HepG2 (cell line): ENCODE measurements at regions not wholly inside any gene's neighbourhood (a gene's known extent, or its start where the extent isn't known, plus 50 kb on each side); places are given as distances from the start of the nearest gene placed in this dataset.

Source experiments
- ATAC-seq: fragments of 200-7000 bp; cut with Tn5 transposase; 3 replicates; pipeline ENCODE4 v1.9.1; 2020; ENCODE audit warnings: mild to moderate bottlenecking, moderate library complexity
- BruUV-seq: library from RNA; stranded (reverse); fragments of 400-500 nt; replicated peaks from 2 replicates; lab custom pipeline; 2021; lab: Mats Ljungman, UMichigan
- CTCF ChIA-PET: fragments of 300-600 bp; formaldehyde crosslinking; extraction: SDS; loops from one replicate; lab custom pipeline; 2021; ENCODE audit warnings: low total read pairs, inconsistent platforms, low intra/inter-chr PET ratio; lab: Yijun Ruan, JAX
- POLR2A ChIA-PET: fragments of 350-600 bp; sonication (Branson Sonifier 250); formaldehyde crosslinking; loops from one replicate; lab custom pipeline; 2020; ENCODE audit warnings: antibody characterized with exemption, inconsistent platforms; lab: Yijun Ruan, JAX
- DNase-seq: peaks from one replicate; pipeline ENCODE4 v3.0.0-alpha.2; 2015; ENCODE audit warnings: low spot score
- FAIRE-seq: peaks from 3 replicates; lab custom pipeline; 2011; peaks lifted over from hg19 to GRCh38; lab: Jason Lieb, UNC
- H2AFZ ChIP-seq: one replicate; pipeline ENCODE4 v1.6.1; 2011; ENCODE audit warnings: low read length, inconsistent platforms
- H3K27ac ChIP-seq: fragments of 300-600 bp; 3 replicates; pipeline ENCODE4 v1.8.0; 2011; ENCODE audit warnings: mixed run types, mild to moderate bottlenecking, mixed read lengths, low read length, inconsistent platforms; ENCODE audit not compliant: insufficient read depth; ENCODE audit errors: extremely low read length
- H3K27me3 ChIP-seq, 2 experiments: fragments of 200-600 bp in 1 of 2; 2 replicates in 1 of 2; 3 replicates in 1 of 2; pipeline versions ENCODE4 v1.6.0 to v1.8.0; 2011; ENCODE audit warnings: low read length in 2 of 2, mild to moderate bottlenecking in 2 of 2, moderate library complexity in 2 of 2, inconsistent platforms in 1 of 2; ENCODE audit not compliant: insufficient read depth in 2 of 2, control insufficient read depth in 1 of 2
- H3K36me3 ChIP-seq, 2 experiments: fragments of 200-600 bp in 1 of 2; replicated peaks in 1 of 2; 2 replicates in 1 of 2; 3 replicates in 1 of 2; pipeline versions ENCODE4 v1.5.1 to v1.8.0; 2011; ENCODE audit warnings: low read length in 2 of 2, inconsistent platforms in 1 of 2; ENCODE audit not compliant: insufficient read depth in 2 of 2, control insufficient read depth in 1 of 2
- H3K4me1 ChIP-seq: 2 replicates; pipeline ENCODE4 v1.5.1; 2012; ENCODE audit warnings: low read length, inconsistent platforms; ENCODE audit not compliant: insufficient read depth
- H3K4me2 ChIP-seq: 2 replicates; pipeline ENCODE4 v1.6.0; 2011; ENCODE audit warnings: low read depth, low read length, inconsistent platforms
- H3K4me3 ChIP-seq, 3 experiments: fragments of 200-600 bp in 1 of 3; sonication (generic), shearing (Covaris generic) in 1 of 3; replicated peaks in 1 of 3; 2 replicates each; pipeline ENCODE4 v1.5.1; 2011 to 2016; ENCODE audit warnings: low read length in 3 of 3, inconsistent platforms in 2 of 3, low read depth in 2 of 3, mild to moderate bottlenecking in 2 of 3, control low read depth in 1 of 3, mixed read lengths in 1 of 3; ENCODE audit not compliant: insufficient read depth in 1 of 3
- H3K79me2 ChIP-seq: one replicate; pipeline ENCODE4 v1.6.1; 2011; ENCODE audit warnings: low read length, inconsistent platforms; ENCODE audit not compliant: insufficient read depth
- H3K9ac ChIP-seq: 2 replicates; pipeline ENCODE4 v1.6.0; 2011; ENCODE audit warnings: mild to moderate bottlenecking, low read depth, low read length, inconsistent platforms; ENCODE audit not compliant: insufficient read depth
- H3K9me3 ChIP-seq: 2 replicates; pipeline ENCODE4 v1.5.1; 2012; ENCODE audit warnings: mild to moderate bottlenecking, low read length
- H4K20me1 ChIP-seq: 2 replicates; pipeline ENCODE4 v1.6.0; 2011; ENCODE audit warnings: inconsistent platforms, mild to moderate bottlenecking, low read length, moderate library complexity; ENCODE audit not compliant: insufficient read depth
- ELF3 ChIP-seq: IDR thresholded peaks from 2 replicates; pipeline ENCODE4 v1.6.1; 2016; ENCODE audit warnings: missing genetic modification reagents, missing compliant biosample characterization
- KIAA2018 ChIP-seq: sonication (generic); formaldehyde crosslinking; IDR thresholded peaks from 2 replicates; pipeline ENCODE4 v1.5.0; 2020; ENCODE audit warnings: mild to moderate bottlenecking, missing genetic modification reagents, borderline replicate concordance
- SAFB2 ChIP-seq: sonication (generic); formaldehyde crosslinking; IDR thresholded peaks from 2 replicates; pipeline ENCODE4 v1.5.1; 2020; ENCODE audit warnings: missing genetic modification reagents, low read depth, mild to moderate bottlenecking, borderline replicate concordance
- SIX1 ChIP-seq: sonication (generic); formaldehyde crosslinking; IDR thresholded peaks from 2 replicates; pipeline ENCODE4 v1.4.0; 2020; ENCODE audit warnings: missing genetic modification reagents, borderline replicate concordance
- SMAD3 ChIP-seq: sonication (generic); formaldehyde crosslinking; IDR thresholded peaks from 2 replicates; pipeline ENCODE4 v1.4.0; 2020; ENCODE audit warnings: missing genetic modification reagents
- SNAI1 ChIP-seq: sonication (generic); formaldehyde crosslinking; IDR thresholded peaks from 2 replicates; pipeline ENCODE4 v1.5.0; 2020; ENCODE audit warnings: mild to moderate bottlenecking, missing genetic modification reagents, borderline replicate concordance
- ZBTB14 ChIP-seq: sonication (generic); formaldehyde crosslinking; IDR thresholded peaks from 2 replicates; pipeline ENCODE4 v1.4.0; 2020; ENCODE audit warnings: missing genetic modification reagents
- ZNF34 ChIP-seq: sonication (generic); formaldehyde crosslinking; IDR thresholded peaks from 2 replicates; pipeline ENCODE4 v1.4.0; 2020; ENCODE audit warnings: mild to moderate bottlenecking, missing genetic modification reagents, borderline replicate concordance
- ZNF512 ChIP-seq: sonication (generic); formaldehyde crosslinking; IDR thresholded peaks from 2 replicates; pipeline ENCODE4 v1.4.0; 2020; ENCODE audit warnings: mild to moderate bottlenecking, missing genetic modification reagents
- WGBS: methylation state at CpG from one replicate; pipeline ENCODE4 v1.1.6; 2017; ENCODE audit warnings: low lambda C conversion rate; 5-methylcytosine and 5-hydroxymethylcytosine counted together
- in situ Hi-C: cut with HindIII; loops from 2 replicates; pipeline ENCODE4 v1.10.0; 2017; ENCODE audit warnings: low pct_unique_long_range_greater_than_20kb; ENCODE audit not compliant: extremely low pct_ligation_motif_present
- intact Hi-C: fragments of 100-400 bp; cut with micrococcal nuclease; formaldehyde crosslinking; loops from one replicate; pipeline ENCODE4 v1.10.0; 2022; ENCODE audit not compliant: unreplicated experiment
- TF ChIP-seq, protein P1 (sequence below): sonication (generic); formaldehyde crosslinking; IDR thresholded peaks from 2 replicates; pipeline ENCODE4 v1.5.0; 2020; ENCODE audit warnings: missing genetic modification reagents

- TF ChIP-seq KIAA2018 (CRISPR knock-in tag) (no peak), SAFB2 (CRISPR knock-in tag) (no peak), SMAD3 (CRISPR knock-in tag) (no peak)
Measured at GRCh38 chr6:113010196-113010989, 663.3 kb downstream of the RFPL4B start (continued).

- Histone ChIP-seq H3K9ac (no peak overlapping the region), H3K27me3 (no peaks in the 10 kb centered on the region), H3K79me2 (no peaks in the 10 kb centered on the region), H4K20me1 (no peaks in the 10 kb centered on the region), H3K4me2 (no peak overlapping the region), H3K36me3 (no peaks in the 10 kb centered on the region), H2AFZ (no peak overlapping the region), H3K9me3 (no peaks in the 10 kb centered on the region), H3K4me3 (no peak overlapping the region), H3K27ac (no peak overlapping the region), H3K4me1 (no peaks in the 10 kb centered on the region)
- 0% methylated on average over 1 of the region's 1 CpG for WGBS
- in situ Hi-C loops: no loop called here
- intact Hi-C loops: no loop called here
- BruUV-seq: no TSS peak
- ATAC-seq (no peak), DNase-seq (no peak), FAIRE-seq (no peak)
- CTCF ChIA-PET: no interaction called here
- POLR2A ChIA-PET: no interaction called here
- TF ChIP-seq SIX1 (no peak), ZNF512 (CRISPR knock-in tag) (no peak), SNAI1 (CRISPR knock-in tag) (no peak), ELF3 (no peak), ZBTB14 (CRISPR knock-in tag) (no peak), ZNF34 (CRISPR knock-in tag) (no peak)
- TF ChIP-seq, protein P1, sequence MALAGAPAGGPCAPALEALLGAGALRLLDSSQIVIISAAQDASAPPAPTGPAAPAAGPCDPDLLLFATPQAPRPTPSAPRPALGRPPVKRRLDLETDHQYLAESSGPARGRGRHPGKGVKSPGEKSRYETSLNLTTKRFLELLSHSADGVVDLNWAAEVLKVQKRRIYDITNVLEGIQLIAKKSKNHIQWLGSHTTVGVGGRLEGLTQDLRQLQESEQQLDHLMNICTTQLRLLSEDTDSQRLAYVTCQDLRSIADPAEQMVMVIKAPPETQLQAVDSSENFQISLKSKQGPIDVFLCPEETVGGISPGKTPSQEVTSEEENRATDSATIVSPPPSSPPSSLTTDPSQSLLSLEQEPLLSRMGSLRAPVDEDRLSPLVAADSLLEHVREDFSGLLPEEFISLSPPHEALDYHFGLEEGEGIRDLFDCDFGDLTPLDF: no peak
Measured at GRCh38 chr6:113011389-113011788, 664.3 kb downstream of the RFPL4B start.
